ENCODE measurements at regions not wholly inside any gene's neighbourhood (a gene's known extent, or its start where the extent isn't known, plus 50 kb on each side); places are given as distances from the start of the nearest gene placed in this dataset.

- H3K36me3 ChIP-seq (ENCODE audit: control insufficient read depth in 2 of 2, insufficient read depth in 1 of 2, low read length in 2 of 2): no peaks in the 10 kb centered on the region
- H3K9me3 ChIP-seq (ENCODE audit: control insufficient read depth, insufficient read depth, low read depth, low read length): no peaks in the 10 kb centered on the region
- POLR2A ChIA-PET: no interaction called here
- TF ChIP-seq ZNF785 (tag by site-specific recombination; IDR thresholded peaks at IDR 0.05) (no peak), ZXDB (tag by site-specific recombination; IDR thresholded peaks at IDR 0.05) (no peak), ZNF791 (tag by site-specific recombination; IDR thresholded peaks at IDR 0.05) (no peak), MZF1 (tag by site-specific recombination; IDR thresholded peaks at IDR 0.05; ENCODE audit: borderline replicate concordance) (no peak), ZBTB17 (tag by site-specific recombination; IDR thresholded peaks at IDR 0.05) (0 out of 2 replicates have a peak, but pooled peaks have one; percentile 21), ZNF16 (tag by site-specific recombination; IDR thresholded peaks at IDR 0.05; ENCODE audit: low read depth) (no peak), ATF2 (tag by site-specific recombination; IDR thresholded peaks at IDR 0.05; ENCODE audit: low read depth) (no peak), BCL11B (tag by site-specific recombination; IDR thresholded peaks at IDR 0.05; ENCODE audit: low read depth) (no peak), ZNF792 (tag by site-specific recombination; IDR thresholded peaks at IDR 0.05) (no peak), CTCF (tag by site-specific recombination; IDR thresholded peaks at IDR 0.05) (no peak), ZFP41 (tag by site-specific recombination; IDR thresholded peaks at IDR 0.05; ENCODE audit: borderline replicate concordance) (no peak), IKZF3 (tag by site-specific recombination; IDR thresholded peaks at IDR 0.05) (0 out of 2 replicates have a peak, but pooled peaks have one; percentile 10), ZNF777 (tag by site-specific recombination; IDR thresholded peaks at IDR 0.05; ENCODE audit: borderline replicate concordance) (no peak), ZSCAN30 (tag by site-specific recombination; IDR thresholded peaks at IDR 0.05) (0 out of 2 replicates have a peak, but pooled peaks have one; percentile 38), ZNF530 (tag by site-specific recombination; IDR thresholded peaks at IDR 0.05; ENCODE audit: low read depth) (no peak), KLF1 (tag by site-specific recombination; IDR thresholded peaks at IDR 0.05) (no peak), ZFP37 (tag by site-specific recombination; IDR thresholded peaks at IDR 0.05) (no peak), TCF7L2 (IDR thresholded peaks at IDR 0.05; ENCODE audit: borderline replicate concordance, low read depth, low read length) (no peak), ZNF133 (tag by site-specific recombination; IDR thresholded peaks at IDR 0.05) (no peak), KLF16 (tag by site-specific recombination; IDR thresholded peaks at IDR 0.05) (no peak), ZNF335 (tag by site-specific recombination; conservative IDR thresholded peaks at IDR 0.05) (peak; percentile 12; the same call in 1 of the 2 replicates), BCL6B (tag by site-specific recombination; IDR thresholded peaks at IDR 0.05) (no peak), KLF8 (tag by site-specific recombination; IDR thresholded peaks at IDR 0.05) (no peak), ZNF37A (tag by site-specific recombination; IDR thresholded peaks at IDR 0.05) (no peak)
- peaks cover 10% of the 10 kb centered on the region for H3K4me1 ChIP-seq (ENCODE audit: control insufficient read depth, insufficient read depth, low read length)
- H3K27ac ChIP-seq (ENCODE audit: extremely low read depth, low read depth, low read length): no peak overlapping the region
- no peak overlapping the region for H3K4me3 ChIP-seq (ENCODE audit: low read depth, low read length)
- CTCF ChIA-PET: interaction anchor here (0.6 to 2.4 kb wide), 4 partner anchors 24 to 213 kb away, joined by 3 to 16 read pairs (median 5); no protein-coding TSS in a partner anchor
Measured at GRCh38 chr1:245016700-245017099, 138.1 kb upstream of the KIF26B start.

All from HEK293 (cell line).